IMR-90 (cell line): ENCODE measurements at regions not wholly inside any gene's neighbourhood (a gene's known extent, or its start where the extent isn't known, plus 50 kb on each side); places are given as distances from the start of the nearest gene placed in this dataset.

Experiments used
- ATAC-seq: fragments of 200-7000 bp; cut with Tn5 transposase; 2 replicates; pipeline ENCODE4 v1.9.1; 2020; ENCODE audit warnings: low read depth, mild to moderate bottlenecking, moderate library complexity
- BruUV-seq: library from RNA; stranded (reverse); fragments of 400-500 nt; replicated peaks from 2 replicates; lab custom pipeline; 2021; lab: Mats Ljungman, UMichigan
- CTCF ChIA-PET: fragments of 300-600 bp; formaldehyde crosslinking; extraction: SDS; loops from one replicate; lab custom pipeline; 2021; ENCODE audit warnings: antibody characterized with exemption; lab: Yijun Ruan, JAX
- POLR2A ChIA-PET: fragments of 300-600 bp; sonication (Branson Sonifier 250); formaldehyde crosslinking; loops from one replicate; lab custom pipeline; 2022; ENCODE audit warnings: antibody characterized with exemption; ENCODE audit not compliant: unreplicated experiment; lab: Charles Lee
- DNase-seq: peaks from one replicate; pipeline ENCODE4 v3.0.0; 2013
- H2AFZ ChIP-seq: replicated peaks from 2 replicates; pipeline ENCODE3; 2013; ENCODE audit warnings: low read length, mild to moderate bottlenecking; ENCODE audit not compliant: poor library complexity
- H2AK5ac ChIP-seq: 2 replicates; pipeline ENCODE4 v1.6.1; 2013; ENCODE audit warnings: low read depth, low read length, inconsistent platforms
- H2AK9ac ChIP-seq: replicated peaks from 2 replicates; pipeline ENCODE3; 2013; ENCODE audit warnings: mild to moderate bottlenecking, low read depth, low read length, moderate library complexity; ENCODE audit not compliant: poor library complexity
- H2BK120ac ChIP-seq: 2 replicates; pipeline ENCODE4 v1.6.1; 2013; ENCODE audit warnings: low read depth, low read length, inconsistent platforms
- H2BK15ac ChIP-seq: 3 replicates; pipeline ENCODE4 v1.6.1; 2013; ENCODE audit warnings: low read depth, low read length, inconsistent platforms
- H2BK20ac ChIP-seq: 2 replicates; pipeline ENCODE4 v1.6.1; 2013; ENCODE audit warnings: low read depth, mild to moderate bottlenecking, inconsistent platforms, low read length, moderate library complexity
- H2BK5ac ChIP-seq: 2 replicates; pipeline ENCODE4 v1.6.1; 2013; ENCODE audit warnings: mild to moderate bottlenecking, low read depth, low read length, inconsistent platforms; ENCODE audit not compliant: poor library complexity, severe bottlenecking
- H3K14ac ChIP-seq: replicated peaks from 2 replicates; pipeline ENCODE4 v1.6.1; 2013; ENCODE audit warnings: low read depth, low read length, inconsistent platforms
- H3K18ac ChIP-seq: 2 replicates; pipeline ENCODE4 v1.6.1; 2013; ENCODE audit warnings: low read depth, low read length, control low read depth
- H3K23ac ChIP-seq: 2 replicates; pipeline ENCODE4 v1.6.1; 2013; ENCODE audit warnings: low read depth, low read length, inconsistent platforms
- H3K27ac ChIP-seq: 2 replicates; pipeline ENCODE4 v1.5.1; 2013; ENCODE audit warnings: mild to moderate bottlenecking, control low read depth, low read length; ENCODE audit not compliant: insufficient read depth
- H3K27me3 ChIP-seq: 2 replicates; pipeline ENCODE4 v1.6.1; 2013; ENCODE audit warnings: low read length; ENCODE audit not compliant: control insufficient read depth, insufficient read depth
- H3K36me3 ChIP-seq: 2 replicates; pipeline ENCODE4 v1.6.1; 2013; ENCODE audit warnings: low read length, mixed read lengths; ENCODE audit not compliant: control insufficient read depth, insufficient read depth
- H3K4ac ChIP-seq: 2 replicates; pipeline ENCODE4 v1.6.1; 2013; ENCODE audit warnings: low read depth, low read length, inconsistent platforms
- H3K4me1 ChIP-seq: 2 replicates; pipeline ENCODE4 v1.6.1; 2013; ENCODE audit warnings: low read length, mixed read lengths; ENCODE audit not compliant: control insufficient read depth, insufficient read depth
- H3K4me2 ChIP-seq: 2 replicates; pipeline ENCODE4 v1.6.1; 2013; ENCODE audit warnings: low read depth, mild to moderate bottlenecking, control low read depth, low read length, moderate library complexity
- H3K4me3 ChIP-seq: 2 replicates; pipeline ENCODE4 v1.5.1; 2013; ENCODE audit warnings: low read depth, mild to moderate bottlenecking, control low read depth, low read length, moderate library complexity; ENCODE audit not compliant: insufficient read depth
- H3K56ac ChIP-seq: 2 replicates; pipeline ENCODE4 v1.6.1; 2013; ENCODE audit warnings: low read length, inconsistent platforms; ENCODE audit not compliant: insufficient read depth; ENCODE audit errors: extremely low read depth
- H3K79me1 ChIP-seq, 2 experiments: 2 replicates each; pipeline ENCODE4 v1.6.1; 2013; ENCODE audit warnings: low read length in 2 of 2, inconsistent platforms in 1 of 2, low read depth in 1 of 2
- H3K9ac ChIP-seq: 2 replicates; pipeline ENCODE4 v1.6.1; 2013; ENCODE audit warnings: low read depth, low read length, control low read depth
- H3K9me1 ChIP-seq: 2 replicates; pipeline ENCODE4 v1.6.1; 2013; ENCODE audit warnings: low read length, inconsistent platforms; ENCODE audit not compliant: insufficient read depth
- H3K9me3 ChIP-seq: 2 replicates; pipeline ENCODE4 v1.6.1; 2013; ENCODE audit warnings: low read length; ENCODE audit not compliant: control insufficient read depth, insufficient read depth
- H4K20me1 ChIP-seq: 2 replicates; pipeline ENCODE4 v1.6.1; 2013; ENCODE audit warnings: low read length, inconsistent platforms; ENCODE audit not compliant: insufficient read depth
- H4K5ac ChIP-seq: 2 replicates; pipeline ENCODE4 v1.6.1; 2013; ENCODE audit warnings: mild to moderate bottlenecking, low read depth, low read length, control low read depth
- H4K8ac ChIP-seq, 2 experiments: 2 replicates each; pipeline ENCODE4 v1.6.1; 2013; ENCODE audit warnings: low read depth in 2 of 2, low read length in 2 of 2, control low read depth in 1 of 2, inconsistent platforms in 1 of 2
- H4K91ac ChIP-seq: 2 replicates; pipeline ENCODE4 v1.6.1; 2013; ENCODE audit warnings: low read depth, low read length, inconsistent platforms; ENCODE audit not compliant: insufficient read depth
- BHLHE40 ChIP-seq: fragments of 150-350 bp; IDR thresholded peaks from 2 replicates; pipeline ENCODE4 v1.6.1; 2016; ENCODE audit warnings: mild to moderate bottlenecking, low read depth, low read length
- CEBPB ChIP-seq: IDR thresholded peaks from 2 replicates; pipeline ENCODE4 v1.6.1; 2012; ENCODE audit warnings: low read depth, low read length, improper control_type of control experiment
- CTCF ChIP-seq: conservative IDR thresholded peaks from 2 replicates; pipeline ENCODE4 v1.5.1; 2012; ENCODE audit warnings: mild to moderate bottlenecking, low read depth, low read length, improper control_type of control experiment
- ELK1 ChIP-seq: fragments of 150-350 bp; IDR thresholded peaks from 2 replicates; pipeline ENCODE4 v1.6.1; 2016; ENCODE audit warnings: low read depth, mild to moderate bottlenecking, low read length, moderate library complexity, borderline replicate concordance
- MAFK ChIP-seq: IDR thresholded peaks from 2 replicates; pipeline ENCODE4 v1.6.1; 2012; ENCODE audit warnings: low read depth, low read length, improper control_type of control experiment
- MAZ ChIP-seq: IDR thresholded peaks from 2 replicates; pipeline ENCODE4 v1.6.1; 2012; ENCODE audit warnings: low read depth, mild to moderate bottlenecking, low read length, improper control_type of control experiment, moderate library complexity, borderline replicate concordance
- NFE2L2 ChIP-seq: fragments of 150-350 bp; IDR thresholded peaks from 2 replicates; pipeline ENCODE4 v1.6.1; 2016; ENCODE audit warnings: low read depth, mild to moderate bottlenecking, low read length
- POLR2A ChIP-seq: IDR thresholded peaks from 2 replicates; pipeline ENCODE4 v1.6.1; 2012; ENCODE audit warnings: mild to moderate bottlenecking, low read depth, low read length
- RAD21 ChIP-seq: IDR thresholded peaks from 2 replicates; pipeline ENCODE4 v1.6.1; 2012; ENCODE audit warnings: low read length, improper control_type of control experiment
- RCOR1 ChIP-seq: IDR thresholded peaks from 2 replicates; pipeline ENCODE4 v1.6.1; 2012; ENCODE audit warnings: mild to moderate bottlenecking, low read length, improper control_type of control experiment; ENCODE audit not compliant: insufficient replicate concordance
- RFX5 ChIP-seq: IDR thresholded peaks from 2 replicates; pipeline ENCODE4 v1.8.0; 2012; ENCODE audit warnings: low read depth, mild to moderate bottlenecking, low read length, moderate library complexity
- SMC3 ChIP-seq: fragments of 150-350 bp; IDR thresholded peaks from 2 replicates; pipeline ENCODE4 v1.6.1; 2016; ENCODE audit warnings: low read depth, mild to moderate bottlenecking, antibody characterized with exemption, low read length, moderate library complexity
- USF2 ChIP-seq: fragments of 150-350 bp; IDR thresholded peaks from 2 replicates; pipeline ENCODE4 v1.6.1; 2017; ENCODE audit warnings: mild to moderate bottlenecking, antibody characterized with exemption, low read length, low read depth
- WGBS, 2 experiments: methylation state at CpG; one replicate each; pipeline versions ENCODE4 v1.1.5 to v1.1.7; 2013; ENCODE audit warnings: missing lambda C conversion rate in 2 of 2; ENCODE audit not compliant: insufficient read length in 1 of 2; ENCODE audit errors: extremely low coverage in 2 of 2; 5-methylcytosine and 5-hydroxymethylcytosine counted together
- dilution Hi-C: fragments of 300-500 bp; cut with HindIII; formaldehyde crosslinking; loops from one replicate; pipeline ENCODE4 v1.14.3; 2018; ENCODE audit warnings: low sequenced_read_pairs; ENCODE audit not compliant: unreplicated experiment
- in situ Hi-C: fragments of 300-500 bp; cut with MboI; formaldehyde crosslinking; loops from 3 replicates; pipeline ENCODE4 v1.14.3; 2019; ENCODE audit warnings: low sequenced_read_pairs, inconsistent platforms, mixed read lengths
- intact Hi-C: fragments of 100-400 bp; cut with micrococcal nuclease; formaldehyde crosslinking; loops from 2 replicates; pipeline ENCODE4 v1.10.0; 2022

GRCh38 chr10:25843551-25844170 is 90.4 kb upstream of the MYO3A start:
- POLR2A ChIA-PET: no interaction called here
- in situ Hi-C loops (no loop called here), intact Hi-C loops (no loop called here), dilution Hi-C loops (no loop called here)
- Histone ChIP-seq H3K4me3 (no peak overlapping the region), H3K56ac (no peak overlapping the region), H2AK5ac (no peak overlapping the region), H2BK5ac (no peak overlapping the region), H3K23ac (no peak overlapping the region), H2BK20ac (no peak overlapping the region), H3K9ac (no peak overlapping the region), H2BK15ac (no peak overlapping the region), H3K4me2 (no peak overlapping the region), H3K27ac (no peak overlapping the region), H3K14ac (no peak overlapping the region), H3K27me3 (no peaks in the 10 kb centered on the region), H4K20me1 (no peaks in the 10 kb centered on the region), H2AFZ (no peak overlapping the region), H4K5ac (no peak overlapping the region), H4K91ac (no peak overlapping the region), H3K18ac (no peak overlapping the region), H3K9me3 (peaks cover 8% of the 10 kb centered on the region), H2AK9ac (no peak overlapping the region), H4K8ac (no peak overlapping the region), H3K36me3 (no peaks in the 10 kb centered on the region), H2BK120ac (no peak overlapping the region), H3K4ac (no peak overlapping the region), H3K9me1 (no peaks in the 10 kb centered on the region), H3K79me1 (no peaks in the 10 kb centered on the region), H3K4me1 (no peaks in the 10 kb centered on the region)
- CTCF ChIA-PET: interaction anchor here (1.0 kb wide), 1 partner anchor 33 kb away, joined by 3 read pairs; no protein-coding TSS in a partner anchor
- BruUV-seq: no TSS peak
- TF ChIP-seq RAD21 (no peak), NFE2L2 (no peak), SMC3 (no peak), RFX5 (no peak), BHLHE40 (no peak), CTCF (no peak), MAZ (no peak), USF2 (no peak), MAFK (no peak), POLR2A (no peak), CEBPB (no peak), RCOR1 (no peak), ELK1 (no peak)
- no CpG with 5 or more reads among the region's 10 CpGs for WGBS, 2 experiments
- ATAC-seq (no peak), DNase-seq (no peak)
